Activated naive CD8-positive, alpha-beta T cell treated with anti-CD3 and anti-CD28 coated beads, Interleukin-2, amount 50 U/mL, for 24 hours (primary cell): ENCODE measurements at regions not wholly inside any gene's neighbourhood (a gene's known extent, or its start where the extent isn't known, plus 50 kb on each side); places are given as distances from the start of the nearest gene placed in this dataset.

Experiments
- ATAC-seq: fragments of 150-1000 bp; cut with Tn5 transposase; one replicate; pipeline ENCODE4 v1.10.0; 2021
- DNase-seq: peaks from one replicate; pipeline ENCODE4 v3.0.0; 2021
- H3K27ac Mint-ChIP-seq: one replicate; pipeline ENCODE4 v1.8.0; 2021; ENCODE audit warnings: mild to moderate bottlenecking, mixed read lengths
- H3K27me3 Mint-ChIP-seq: one replicate; pipeline ENCODE4 v1.8.0; 2021; ENCODE audit warnings: mixed read lengths
- H3K36me3 Mint-ChIP-seq: one replicate; pipeline ENCODE4 v1.8.0; 2021; ENCODE audit warnings: low read depth, mixed read lengths
- H3K4me1 Mint-ChIP-seq: one replicate; pipeline ENCODE4 v1.8.0; 2021; ENCODE audit warnings: mixed read lengths
- H3K4me3 Mint-ChIP-seq: one replicate; pipeline ENCODE4 v1.8.0; 2021; ENCODE audit warnings: mild to moderate bottlenecking, moderate library complexity, mixed read lengths
- H3K9me3 Mint-ChIP-seq: one replicate; pipeline ENCODE4 v1.8.0; 2021; ENCODE audit warnings: mixed read lengths

- H3K4me1 Mint-ChIP-seq = no peaks in the 10 kb centered on the region
- H3K27ac Mint-ChIP-seq = no peak overlapping the region
- no peaks in the 10 kb centered on the region for H3K36me3 Mint-ChIP-seq
- ATAC-seq = no peak
- H3K4me3 Mint-ChIP-seq = no peak overlapping the region
- H3K9me3 Mint-ChIP-seq = no peaks in the 10 kb centered on the region
- DNase-seq = no peak
- H3K27me3 Mint-ChIP-seq = no peaks in the 10 kb centered on the region
These were observed 58.8 kb upstream of the AJAP1 start for GRCh38 chr1:4595341-4596225.

DNA sequence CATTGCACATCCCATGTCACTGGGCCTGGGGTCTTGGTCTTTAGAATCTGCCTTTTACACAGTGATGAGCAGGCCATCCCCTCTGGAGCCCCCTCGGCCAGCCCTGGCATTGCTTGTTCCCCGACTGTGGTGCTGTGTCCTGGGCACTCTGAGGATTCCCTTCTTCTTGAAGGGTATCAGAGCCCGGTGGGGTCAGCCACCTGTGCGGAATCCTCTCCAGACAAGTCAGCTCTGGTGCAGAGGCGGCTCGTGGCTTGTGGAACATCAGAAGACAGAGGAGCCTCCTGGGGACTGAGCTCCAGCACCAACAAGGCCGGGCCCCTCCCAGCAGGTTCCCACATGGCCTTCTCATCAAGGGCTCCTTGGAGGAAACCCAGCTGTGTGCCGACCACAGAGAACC, 57.9 kb upstream of the AJAP1 start:
- peaks cover 3% of the 10 kb centered on the region for H3K27me3 Mint-ChIP-seq

DNA sequence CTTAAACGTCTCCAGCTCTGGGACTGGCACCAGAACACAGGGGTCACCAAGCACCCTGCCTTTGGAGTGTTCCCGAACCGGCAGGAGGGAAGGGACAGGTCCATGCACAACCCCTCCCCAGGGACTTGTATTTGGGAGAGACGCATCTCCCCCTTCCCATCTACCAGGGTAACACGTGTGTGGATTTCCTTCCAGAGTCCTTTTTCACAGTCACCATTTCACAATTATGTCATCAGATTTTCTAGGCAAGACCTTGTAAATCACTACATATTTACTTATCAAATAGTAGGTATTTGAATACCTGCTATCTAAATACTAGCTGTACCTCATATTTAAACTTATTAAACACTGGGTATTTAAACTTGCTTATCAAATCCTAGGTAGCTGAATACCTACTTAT, 57.4 kb upstream of the AJAP1 start:
- DNase-seq (no peak), ATAC-seq (no peak)
- Mint-ChIP-seq H3K4me3 (no peak overlapping the region), H3K4me1 (no peaks in the 10 kb centered on the region), H3K36me3 (no peaks in the 10 kb centered on the region), H3K27ac (no peak overlapping the region), H3K27me3 (peaks cover 6% of the 10 kb centered on the region), H3K9me3 (no peaks in the 10 kb centered on the region)

More for the DNA sequence above, 57.9 kb upstream of the AJAP1 start:
- ATAC-seq (no peak), DNase-seq (no peak)
- Mint-ChIP-seq H3K4me1 (no peaks in the 10 kb centered on the region), H3K27ac (no peak overlapping the region), H3K4me3 (no peak overlapping the region), H3K36me3 (no peaks in the 10 kb centered on the region), H3K9me3 (no peaks in the 10 kb centered on the region)

DNA sequence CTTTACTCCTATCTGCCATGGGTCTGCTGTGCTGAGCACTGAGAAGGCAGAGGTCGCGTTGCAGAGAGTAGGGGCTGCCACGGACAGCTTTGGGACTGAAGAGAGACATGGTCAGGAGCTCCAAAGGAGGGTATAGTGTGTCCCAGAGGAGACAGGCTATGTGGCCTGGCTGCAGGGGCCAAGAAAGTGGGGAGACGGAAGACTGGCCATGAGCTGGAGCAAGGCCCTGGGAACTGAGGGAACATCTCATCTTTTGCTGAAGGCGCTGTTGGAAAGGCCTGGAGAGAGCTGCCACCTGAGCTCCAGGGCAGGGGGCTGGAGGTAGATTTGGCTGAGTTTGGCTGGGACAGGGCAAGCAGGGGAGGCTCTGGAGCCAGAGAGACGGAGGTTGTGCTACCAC, 55.8 kb upstream of the AJAP1 start:
- ATAC-seq (no peak), DNase-seq (no peak)
- Mint-ChIP-seq H3K27me3 (peaks cover 10% of the 10 kb centered on the region), H3K4me1 (no peaks in the 10 kb centered on the region), H3K9me3 (no peaks in the 10 kb centered on the region), H3K27ac (no peak overlapping the region), H3K4me3 (no peak overlapping the region), H3K36me3 (no peaks in the 10 kb centered on the region)

DNA sequence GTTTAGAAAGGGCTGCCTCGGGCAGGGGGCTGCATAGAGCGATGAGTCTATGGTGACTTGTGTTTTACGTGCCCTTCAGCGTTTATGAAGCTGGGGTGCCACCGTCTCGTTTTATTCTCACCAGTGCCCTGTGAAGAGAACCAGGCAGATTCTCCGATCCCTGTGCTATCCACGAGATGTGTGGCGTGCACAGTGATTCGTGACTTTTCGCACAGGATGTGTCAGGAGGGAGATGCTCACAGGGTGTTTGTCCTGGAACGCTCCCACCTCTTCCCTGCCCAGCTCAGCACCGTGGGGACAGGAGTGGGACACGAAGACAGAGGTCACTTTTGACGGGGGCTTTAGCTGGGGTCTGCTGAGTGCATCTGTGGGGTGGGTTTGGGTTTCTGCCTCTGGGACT, 54.9 kb upstream of the AJAP1 start:
- ATAC-seq (no peak), DNase-seq (no peak)
- H3K27ac Mint-ChIP-seq = no peak overlapping the region
- H3K4me1 Mint-ChIP-seq = no peaks in the 10 kb centered on the region
- no peaks in the 10 kb centered on the region for H3K36me3 Mint-ChIP-seq
- H3K9me3 Mint-ChIP-seq = no peaks in the 10 kb centered on the region
- H3K4me3 Mint-ChIP-seq = no peak overlapping the region
- peaks cover 12% of the 10 kb centered on the region for H3K27me3 Mint-ChIP-seq

DNA sequence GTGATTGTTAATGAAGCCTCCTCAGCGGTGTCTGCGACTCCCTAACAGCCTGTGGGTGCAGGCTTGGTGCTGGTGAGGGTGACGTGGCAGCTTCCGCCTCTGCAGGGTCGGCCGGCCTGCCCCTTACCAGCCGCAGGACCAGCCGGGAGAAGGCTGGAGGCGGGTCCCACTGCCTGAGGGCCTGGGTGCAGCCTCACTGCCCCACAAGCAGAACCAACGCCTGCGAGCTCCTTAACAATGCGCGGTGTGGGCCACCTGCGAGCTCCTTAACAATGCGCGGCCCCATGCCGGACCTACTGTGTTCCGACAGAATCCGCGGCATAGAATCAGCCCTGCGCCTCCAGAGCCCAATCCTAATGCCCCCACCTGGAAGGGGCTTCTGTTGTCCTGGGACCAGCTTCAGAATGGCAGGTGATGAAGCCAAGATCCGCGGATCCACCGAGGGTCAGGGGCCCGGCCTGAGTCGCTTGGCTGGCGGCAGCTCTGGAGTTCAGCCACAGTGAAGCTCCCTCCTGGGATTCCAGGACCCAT, 54.4 kb upstream of the AJAP1 start:
- no peaks in the 10 kb centered on the region for H3K9me3 Mint-ChIP-seq
- H3K27ac Mint-ChIP-seq = no peak overlapping the region
- H3K27me3 Mint-ChIP-seq = peaks cover 12% of the 10 kb centered on the region
- H3K4me3 Mint-ChIP-seq = no peak overlapping the region
- H3K4me1 Mint-ChIP-seq = no peaks in the 10 kb centered on the region
- no peak for DNase-seq
- H3K36me3 Mint-ChIP-seq = no peaks in the 10 kb centered on the region
- no peak for ATAC-seq

DNA sequence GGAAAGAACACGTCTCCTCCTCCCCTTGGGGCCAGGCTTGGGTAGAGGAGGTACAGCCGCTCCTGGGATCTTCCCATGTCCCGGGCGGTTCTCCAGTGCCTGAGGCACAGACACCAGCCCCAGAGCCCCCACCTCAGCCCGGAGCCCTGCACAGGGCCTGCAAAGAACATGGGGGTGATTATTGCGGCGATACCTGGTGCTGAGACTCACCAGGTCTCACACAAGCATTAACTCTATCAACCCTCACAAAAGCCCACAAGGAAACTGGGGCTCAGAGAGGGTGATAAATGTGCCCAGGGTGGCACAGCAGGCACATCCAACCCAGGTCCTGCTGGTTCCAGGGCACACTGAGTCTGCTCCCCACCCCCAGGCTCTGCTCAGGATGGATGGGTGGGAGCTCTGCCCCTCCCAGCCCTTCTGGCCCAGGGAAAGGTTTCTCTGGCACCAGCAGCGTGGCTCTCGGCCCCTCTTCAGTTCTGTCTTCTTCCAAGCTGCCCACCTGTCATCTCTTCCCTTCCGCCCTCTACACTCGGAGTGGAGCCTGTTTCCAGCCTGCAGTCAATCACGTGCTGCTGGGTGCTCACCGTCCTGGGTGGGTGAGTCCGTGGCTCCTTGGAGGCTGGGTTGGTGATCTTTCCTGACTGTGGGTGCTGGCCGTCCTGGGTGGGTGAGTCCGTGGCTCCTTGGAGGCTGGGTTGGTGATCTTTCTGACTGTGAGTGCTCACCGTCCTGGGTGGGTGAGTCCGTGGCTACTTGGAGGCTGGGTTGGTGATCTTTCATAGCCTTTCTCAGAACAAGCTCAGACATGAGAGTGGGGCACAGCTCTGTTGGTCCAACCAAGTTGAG, 53.6 kb upstream of the AJAP1 start:
- no peaks in the 10 kb centered on the region for H3K9me3 Mint-ChIP-seq
- no peak overlapping the region for H3K27ac Mint-ChIP-seq
- no peaks in the 10 kb centered on the region for H3K36me3 Mint-ChIP-seq

GRCh38 chr1:4601941-4602340, 52.5 kb upstream of the AJAP1 start:
- no peak overlapping the region for H3K4me3 Mint-ChIP-seq
- H3K27me3 Mint-ChIP-seq = peaks cover 21% of the 10 kb centered on the region
- H3K4me1 Mint-ChIP-seq = no peaks in the 10 kb centered on the region
- ATAC-seq = no peak
- H3K9me3 Mint-ChIP-seq = no peaks in the 10 kb centered on the region
- H3K36me3 Mint-ChIP-seq = no peaks in the 10 kb centered on the region
- H3K27ac Mint-ChIP-seq = no peak overlapping the region
- DNase-seq = no peak

More for the DNA sequence above, 53.6 kb upstream of the AJAP1 start:
- ATAC-seq = no peak
- H3K4me3 Mint-ChIP-seq = no peak overlapping the region
- no peak for DNase-seq
- H3K27me3 Mint-ChIP-seq = peaks cover 18% of the 10 kb centered on the region
- no peaks in the 10 kb centered on the region for H3K4me1 Mint-ChIP-seq

- H3K4me1 Mint-ChIP-seq = no peaks in the 10 kb centered on the region
These were observed 51.7 kb upstream of the AJAP1 start for GRCh38 chr1:4602462-4603294.

GRCh38 chr1:4603295-4604110, 50.9 kb upstream of the AJAP1 start:
- ATAC-seq (no peak), DNase-seq (no peak)
- H3K27me3 Mint-ChIP-seq = peaks cover 22% of the 10 kb centered on the region
- no peak overlapping the region for H3K4me3 Mint-ChIP-seq
- no peak overlapping the region for H3K27ac Mint-ChIP-seq
- no peaks in the 10 kb centered on the region for H3K36me3 Mint-ChIP-seq
- no peaks in the 10 kb centered on the region for H3K9me3 Mint-ChIP-seq
- H3K4me1 Mint-ChIP-seq = no peaks in the 10 kb centered on the region

More at GRCh38 chr1:4602462-4603294, 51.7 kb upstream of the AJAP1 start:
- Mint-ChIP-seq H3K27ac (no peak overlapping the region), H3K4me3 (no peak overlapping the region), H3K27me3 (peaks cover 21% of the 10 kb centered on the region), H3K9me3 (no peaks in the 10 kb centered on the region), H3K36me3 (no peaks in the 10 kb centered on the region)
- DNase-seq (no peak), ATAC-seq (no peak)
